GM10266 (cell line): ENCODE measurements at regions not wholly inside any gene's neighbourhood (a gene's known extent, or its start where the extent isn't known, plus 50 kb on each side); places are given as distances from the start of the nearest gene placed in this dataset.

ENCODE experiments used
- DNase-seq: peaks from one replicate; pipeline ENCODE4 v3.0.0; 2012; ENCODE audit errors: extremely low spot score
- CTCF ChIP-seq: IDR thresholded peaks from 2 replicates; pipeline ENCODE4 v1.5.1; 2012; ENCODE audit warnings: mild to moderate bottlenecking, low read depth; ENCODE audit not compliant: control insufficient read depth, insufficient read depth; ENCODE audit errors: missing control alignments

GRCh38 chr7:13454916-13455592, 534.4 kb downstream of the ETV1 start:
- DNase-seq, result no peak
- TF ChIP-seq CTCF, result no peak

- no peak for TF ChIP-seq CTCF
These were observed 531.7 kb downstream of the ETV1 start for GRCh38 chr7:13457790-13458189.

GRCh38 chr7:13466874-13467547, 522.5 kb downstream of the ETV1 start:
- no peak for TF ChIP-seq CTCF
- DNase-seq, result no peak

More at GRCh38 chr7:13457790-13458189, 531.7 kb downstream of the ETV1 start:
- no peak for DNase-seq

- DNase-seq, result no peak
- no peak for TF ChIP-seq CTCF
These were observed 512.5 kb downstream of the ETV1 start for GRCh38 chr7:13476881-13477444.

- DNase-seq, result no peak
- no peak for TF ChIP-seq CTCF
These were observed 500.1 kb downstream of the ETV1 start for GRCh38 chr7:13489386-13489785.

GRCh38 chr7:13496976-13497375, 492.5 kb downstream of the ETV1 start:
- TF ChIP-seq CTCF, result no peak
- no peak for DNase-seq

- no peak for DNase-seq
- no peak for TF ChIP-seq CTCF
These were observed 480.9 kb downstream of the ETV1 start for GRCh38 chr7:13508586-13508985.
